IMR-90 (cell line): ENCODE measurements at regions not wholly inside any gene's neighbourhood (a gene's known extent, or its start where the extent isn't known, plus 50 kb on each side); places are given as distances from the start of the nearest gene placed in this dataset.

Experiments
- ATAC-seq: fragments of 200-7000 bp; cut with Tn5 transposase; 2 replicates; pipeline ENCODE4 v1.9.1; 2020; ENCODE audit warnings: low read depth, mild to moderate bottlenecking, moderate library complexity
- BruUV-seq: library from RNA; stranded (reverse); fragments of 400-500 nt; replicated peaks from 2 replicates; lab custom pipeline; 2021; lab: Mats Ljungman, UMichigan
- CTCF ChIA-PET: fragments of 300-600 bp; formaldehyde crosslinking; extraction: SDS; loops from one replicate; lab custom pipeline; 2021; ENCODE audit warnings: antibody characterized with exemption; lab: Yijun Ruan, JAX
- POLR2A ChIA-PET: fragments of 300-600 bp; sonication (Branson Sonifier 250); formaldehyde crosslinking; loops from one replicate; lab custom pipeline; 2022; ENCODE audit warnings: antibody characterized with exemption; ENCODE audit not compliant: unreplicated experiment; lab: Charles Lee
- DNase-seq: peaks from one replicate; pipeline ENCODE4 v3.0.0; 2013
- H2AFZ ChIP-seq: replicated peaks from 2 replicates; pipeline ENCODE3; 2013; ENCODE audit warnings: low read length, mild to moderate bottlenecking; ENCODE audit not compliant: poor library complexity
- H2AK5ac ChIP-seq: 2 replicates; pipeline ENCODE4 v1.6.1; 2013; ENCODE audit warnings: low read depth, low read length, inconsistent platforms
- H2AK9ac ChIP-seq: replicated peaks from 2 replicates; pipeline ENCODE3; 2013; ENCODE audit warnings: mild to moderate bottlenecking, low read depth, low read length, moderate library complexity; ENCODE audit not compliant: poor library complexity
- H2BK120ac ChIP-seq: 2 replicates; pipeline ENCODE4 v1.6.1; 2013; ENCODE audit warnings: low read depth, low read length, inconsistent platforms
- H2BK15ac ChIP-seq: 3 replicates; pipeline ENCODE4 v1.6.1; 2013; ENCODE audit warnings: low read depth, low read length, inconsistent platforms
- H2BK20ac ChIP-seq: 2 replicates; pipeline ENCODE4 v1.6.1; 2013; ENCODE audit warnings: low read depth, mild to moderate bottlenecking, inconsistent platforms, low read length, moderate library complexity
- H2BK5ac ChIP-seq: 2 replicates; pipeline ENCODE4 v1.6.1; 2013; ENCODE audit warnings: mild to moderate bottlenecking, low read depth, low read length, inconsistent platforms; ENCODE audit not compliant: poor library complexity, severe bottlenecking
- H3K14ac ChIP-seq: replicated peaks from 2 replicates; pipeline ENCODE4 v1.6.1; 2013; ENCODE audit warnings: low read depth, low read length, inconsistent platforms
- H3K18ac ChIP-seq: 2 replicates; pipeline ENCODE4 v1.6.1; 2013; ENCODE audit warnings: low read depth, low read length, control low read depth
- H3K23ac ChIP-seq: 2 replicates; pipeline ENCODE4 v1.6.1; 2013; ENCODE audit warnings: low read depth, low read length, inconsistent platforms
- H3K27ac ChIP-seq: 2 replicates; pipeline ENCODE4 v1.5.1; 2013; ENCODE audit warnings: mild to moderate bottlenecking, control low read depth, low read length; ENCODE audit not compliant: insufficient read depth
- H3K27me3 ChIP-seq: 2 replicates; pipeline ENCODE4 v1.6.1; 2013; ENCODE audit warnings: low read length; ENCODE audit not compliant: control insufficient read depth, insufficient read depth
- H3K36me3 ChIP-seq: 2 replicates; pipeline ENCODE4 v1.6.1; 2013; ENCODE audit warnings: low read length, mixed read lengths; ENCODE audit not compliant: control insufficient read depth, insufficient read depth
- H3K4ac ChIP-seq: 2 replicates; pipeline ENCODE4 v1.6.1; 2013; ENCODE audit warnings: low read depth, low read length, inconsistent platforms
- H3K4me1 ChIP-seq: 2 replicates; pipeline ENCODE4 v1.6.1; 2013; ENCODE audit warnings: low read length, mixed read lengths; ENCODE audit not compliant: control insufficient read depth, insufficient read depth
- H3K4me2 ChIP-seq: 2 replicates; pipeline ENCODE4 v1.6.1; 2013; ENCODE audit warnings: low read depth, mild to moderate bottlenecking, control low read depth, low read length, moderate library complexity
- H3K4me3 ChIP-seq: 2 replicates; pipeline ENCODE4 v1.5.1; 2013; ENCODE audit warnings: low read depth, mild to moderate bottlenecking, control low read depth, low read length, moderate library complexity; ENCODE audit not compliant: insufficient read depth
- H3K56ac ChIP-seq: 2 replicates; pipeline ENCODE4 v1.6.1; 2013; ENCODE audit warnings: low read length, inconsistent platforms; ENCODE audit not compliant: insufficient read depth; ENCODE audit errors: extremely low read depth
- H3K79me1 ChIP-seq, 2 experiments: 2 replicates each; pipeline ENCODE4 v1.6.1; 2013; ENCODE audit warnings: low read length in 2 of 2, inconsistent platforms in 1 of 2, low read depth in 1 of 2
- H3K9ac ChIP-seq: 2 replicates; pipeline ENCODE4 v1.6.1; 2013; ENCODE audit warnings: low read depth, low read length, control low read depth
- H3K9me1 ChIP-seq: 2 replicates; pipeline ENCODE4 v1.6.1; 2013; ENCODE audit warnings: low read length, inconsistent platforms; ENCODE audit not compliant: insufficient read depth
- H3K9me3 ChIP-seq: 2 replicates; pipeline ENCODE4 v1.6.1; 2013; ENCODE audit warnings: low read length; ENCODE audit not compliant: control insufficient read depth, insufficient read depth
- H4K20me1 ChIP-seq: 2 replicates; pipeline ENCODE4 v1.6.1; 2013; ENCODE audit warnings: low read length, inconsistent platforms; ENCODE audit not compliant: insufficient read depth
- H4K5ac ChIP-seq: 2 replicates; pipeline ENCODE4 v1.6.1; 2013; ENCODE audit warnings: mild to moderate bottlenecking, low read depth, low read length, control low read depth
- H4K8ac ChIP-seq, 2 experiments: 2 replicates each; pipeline ENCODE4 v1.6.1; 2013; ENCODE audit warnings: low read depth in 2 of 2, low read length in 2 of 2, control low read depth in 1 of 2, inconsistent platforms in 1 of 2
- H4K91ac ChIP-seq: 2 replicates; pipeline ENCODE4 v1.6.1; 2013; ENCODE audit warnings: low read depth, low read length, inconsistent platforms; ENCODE audit not compliant: insufficient read depth
- CEBPB ChIP-seq: IDR thresholded peaks from 2 replicates; pipeline ENCODE4 v1.6.1; 2012; ENCODE audit warnings: low read depth, low read length, improper control_type of control experiment
- CHD1 ChIP-seq: IDR thresholded peaks from 2 replicates; pipeline ENCODE4 v1.6.1; 2012; ENCODE audit warnings: low read depth, low read length, improper control_type of control experiment
- FOS ChIP-seq: fragments of 150-350 bp; IDR thresholded peaks from 2 replicates; pipeline ENCODE4 v1.6.1; 2016; ENCODE audit warnings: low read depth, low read length
- MAZ ChIP-seq: IDR thresholded peaks from 2 replicates; pipeline ENCODE4 v1.6.1; 2012; ENCODE audit warnings: low read depth, mild to moderate bottlenecking, low read length, improper control_type of control experiment, moderate library complexity, borderline replicate concordance
- MXI1 ChIP-seq: IDR thresholded peaks from 2 replicates; pipeline ENCODE4 v1.6.1; 2012; ENCODE audit warnings: low read depth, mild to moderate bottlenecking, low read length, moderate library complexity, borderline replicate concordance
- NFE2L2 ChIP-seq: fragments of 150-350 bp; IDR thresholded peaks from 2 replicates; pipeline ENCODE4 v1.6.1; 2016; ENCODE audit warnings: low read depth, mild to moderate bottlenecking, low read length
- POLR2A ChIP-seq: IDR thresholded peaks from 2 replicates; pipeline ENCODE4 v1.6.1; 2012; ENCODE audit warnings: mild to moderate bottlenecking, low read depth, low read length
- RAD21 ChIP-seq: IDR thresholded peaks from 2 replicates; pipeline ENCODE4 v1.6.1; 2012; ENCODE audit warnings: low read length, improper control_type of control experiment
- RCOR1 ChIP-seq: IDR thresholded peaks from 2 replicates; pipeline ENCODE4 v1.6.1; 2012; ENCODE audit warnings: mild to moderate bottlenecking, low read length, improper control_type of control experiment; ENCODE audit not compliant: insufficient replicate concordance
- RFX5 ChIP-seq: IDR thresholded peaks from 2 replicates; pipeline ENCODE4 v1.8.0; 2012; ENCODE audit warnings: low read depth, mild to moderate bottlenecking, low read length, moderate library complexity
- SMC3 ChIP-seq: fragments of 150-350 bp; IDR thresholded peaks from 2 replicates; pipeline ENCODE4 v1.6.1; 2016; ENCODE audit warnings: low read depth, mild to moderate bottlenecking, antibody characterized with exemption, low read length, moderate library complexity
- WGBS, 2 experiments: methylation state at CpG; one replicate each; pipeline versions ENCODE4 v1.1.5 to v1.1.7; 2013; ENCODE audit warnings: missing lambda C conversion rate in 2 of 2; ENCODE audit not compliant: insufficient read length in 1 of 2; ENCODE audit errors: extremely low coverage in 2 of 2; 5-methylcytosine and 5-hydroxymethylcytosine counted together
- dilution Hi-C: fragments of 300-500 bp; cut with HindIII; formaldehyde crosslinking; loops from one replicate; pipeline ENCODE4 v1.14.3; 2018; ENCODE audit warnings: low sequenced_read_pairs; ENCODE audit not compliant: unreplicated experiment
- in situ Hi-C: fragments of 300-500 bp; cut with MboI; formaldehyde crosslinking; loops from 3 replicates; pipeline ENCODE4 v1.14.3; 2019; ENCODE audit warnings: low sequenced_read_pairs, inconsistent platforms, mixed read lengths
- intact Hi-C: fragments of 100-400 bp; cut with micrococcal nuclease; formaldehyde crosslinking; loops from 2 replicates; pipeline ENCODE4 v1.10.0; 2022
- TF ChIP-seq, protein P1 (sequence below): fragments of 150-350 bp; IDR thresholded peaks from 2 replicates; pipeline ENCODE4 v1.6.1; 2017; ENCODE audit warnings: mild to moderate bottlenecking, antibody characterized with exemption, low read length, low read depth
- TF ChIP-seq, protein P2 (sequence below): conservative IDR thresholded peaks from 2 replicates; pipeline ENCODE4 v1.5.1; 2012; ENCODE audit warnings: mild to moderate bottlenecking, low read depth, low read length, improper control_type of control experiment
- TF ChIP-seq, protein P3 (sequence below): fragments of 150-350 bp; IDR thresholded peaks from 2 replicates; pipeline ENCODE4 v1.6.1; 2016; ENCODE audit warnings: low read depth, mild to moderate bottlenecking, low read length, moderate library complexity, borderline replicate concordance

DNA sequence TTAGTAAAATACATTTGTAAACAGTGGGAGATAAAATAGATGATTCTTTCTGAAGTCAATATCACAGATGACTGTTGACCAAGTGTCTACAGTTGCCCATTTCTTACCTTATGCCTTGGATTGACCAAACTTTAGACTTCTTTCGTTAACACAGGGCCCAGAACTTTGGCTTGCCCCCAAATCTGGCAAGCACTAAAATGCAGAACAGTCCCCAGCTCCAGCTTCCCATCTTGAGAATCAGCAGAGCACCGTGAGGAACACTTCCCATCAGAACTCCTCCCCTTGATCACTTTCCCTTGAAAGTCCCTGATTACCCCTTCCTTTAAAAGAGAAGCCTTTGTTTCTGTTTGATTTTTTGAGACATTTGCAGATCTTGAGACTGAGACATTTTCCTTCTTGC lies 1039.9 kb downstream of the TLE1 start:
- H3K9me3 ChIP-seq = no peaks in the 10 kb centered on the region
- no peak for ATAC-seq
- no peak overlapping the region for H3K9ac ChIP-seq
- H3K79me1 ChIP-seq = no peaks in the 10 kb centered on the region
- 0 out of 2 replicates have a peak overlapping the region, but pooled peaks have one; percentile 7 for H3K14ac ChIP-seq
- dilution Hi-C loops (no loop called here), intact Hi-C loops (no loop called here), in situ Hi-C loops (no loop called here)
- H3K23ac ChIP-seq = no peak overlapping the region
- peak overlapping the region; percentile 45; the same call in 1 of the 2 replicates for H3K27ac ChIP-seq
- H2AFZ ChIP-seq = no peak overlapping the region
- no peaks in the 10 kb centered on the region for H3K27me3 ChIP-seq
- ChIA-PET POLR2A (no interaction called here), CTCF (no interaction called here)
- no TSS peak for BruUV-seq
- H3K4me1 ChIP-seq = peaks cover 3% of the 10 kb centered on the region
- H4K91ac ChIP-seq = no peak overlapping the region
- no peaks in the 10 kb centered on the region for H3K36me3 ChIP-seq
- no peak overlapping the region for H2AK9ac ChIP-seq
- H2BK5ac ChIP-seq = peak overlapping the region; percentile 37
- H2BK20ac ChIP-seq = peak overlapping the region; percentile 13
- H3K4me2 ChIP-seq = no peak overlapping the region
- peak overlapping the region; percentile 22 for H3K4ac ChIP-seq
- no peak overlapping the region for H2AK5ac ChIP-seq
- H3K56ac ChIP-seq = no peak overlapping the region
- WGBS, 2 experiments = 83% methylated on average over 1 of the region's 2 CpGs; no CpG with 5 or more reads in 1 of the 2 experiments
- H3K4me3 ChIP-seq = no peak overlapping the region
- no peak for DNase-seq
- no peaks in the 10 kb centered on the region for H4K20me1 ChIP-seq
- H3K9me1 ChIP-seq = no peaks in the 10 kb centered on the region
- no peak overlapping the region; the same call in 2 of the 3 replicates for H2BK15ac ChIP-seq
- no peak overlapping the region for H2BK120ac ChIP-seq
- TF ChIP-seq FOS = no peak
- TF ChIP-seq RFX5 = no peak
- TF ChIP-seq POLR2A = no peak
- TF ChIP-seq SMC3 = no peak
- TF ChIP-seq MXI1 = no peak
- TF ChIP-seq, protein P1, sequence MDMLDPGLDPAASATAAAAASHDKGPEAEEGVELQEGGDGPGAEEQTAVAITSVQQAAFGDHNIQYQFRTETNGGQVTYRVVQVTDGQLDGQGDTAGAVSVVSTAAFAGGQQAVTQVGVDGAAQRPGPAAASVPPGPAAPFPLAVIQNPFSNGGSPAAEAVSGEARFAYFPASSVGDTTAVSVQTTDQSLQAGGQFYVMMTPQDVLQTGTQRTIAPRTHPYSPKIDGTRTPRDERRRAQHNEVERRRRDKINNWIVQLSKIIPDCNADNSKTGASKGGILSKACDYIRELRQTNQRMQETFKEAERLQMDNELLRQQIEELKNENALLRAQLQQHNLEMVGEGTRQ = no peak
- TF ChIP-seq, protein P2, sequence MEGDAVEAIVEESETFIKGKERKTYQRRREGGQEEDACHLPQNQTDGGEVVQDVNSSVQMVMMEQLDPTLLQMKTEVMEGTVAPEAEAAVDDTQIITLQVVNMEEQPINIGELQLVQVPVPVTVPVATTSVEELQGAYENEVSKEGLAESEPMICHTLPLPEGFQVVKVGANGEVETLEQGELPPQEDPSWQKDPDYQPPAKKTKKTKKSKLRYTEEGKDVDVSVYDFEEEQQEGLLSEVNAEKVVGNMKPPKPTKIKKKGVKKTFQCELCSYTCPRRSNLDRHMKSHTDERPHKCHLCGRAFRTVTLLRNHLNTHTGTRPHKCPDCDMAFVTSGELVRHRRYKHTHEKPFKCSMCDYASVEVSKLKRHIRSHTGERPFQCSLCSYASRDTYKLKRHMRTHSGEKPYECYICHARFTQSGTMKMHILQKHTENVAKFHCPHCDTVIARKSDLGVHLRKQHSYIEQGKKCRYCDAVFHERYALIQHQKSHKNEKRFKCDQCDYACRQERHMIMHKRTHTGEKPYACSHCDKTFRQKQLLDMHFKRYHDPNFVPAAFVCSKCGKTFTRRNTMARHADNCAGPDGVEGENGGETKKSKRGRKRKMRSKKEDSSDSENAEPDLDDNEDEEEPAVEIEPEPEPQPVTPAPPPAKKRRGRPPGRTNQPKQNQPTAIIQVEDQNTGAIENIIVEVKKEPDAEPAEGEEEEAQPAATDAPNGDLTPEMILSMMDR = no peak
- no peak for TF ChIP-seq CHD1
- TF ChIP-seq RCOR1 = no peak
- no peak for TF ChIP-seq RAD21
- TF ChIP-seq MAZ = no peak
- TF ChIP-seq NFE2L2 = no peak
- TF ChIP-seq CEBPB = no peak
- TF ChIP-seq, protein P3, sequence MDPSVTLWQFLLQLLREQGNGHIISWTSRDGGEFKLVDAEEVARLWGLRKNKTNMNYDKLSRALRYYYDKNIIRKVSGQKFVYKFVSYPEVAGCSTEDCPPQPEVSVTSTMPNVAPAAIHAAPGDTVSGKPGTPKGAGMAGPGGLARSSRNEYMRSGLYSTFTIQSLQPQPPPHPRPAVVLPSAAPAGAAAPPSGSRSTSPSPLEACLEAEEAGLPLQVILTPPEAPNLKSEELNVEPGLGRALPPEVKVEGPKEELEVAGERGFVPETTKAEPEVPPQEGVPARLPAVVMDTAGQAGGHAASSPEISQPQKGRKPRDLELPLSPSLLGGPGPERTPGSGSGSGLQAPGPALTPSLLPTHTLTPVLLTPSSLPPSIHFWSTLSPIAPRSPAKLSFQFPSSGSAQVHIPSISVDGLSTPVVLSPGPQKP = no peak
- no peak overlapping the region for H4K8ac ChIP-seq
- peak overlapping the region; percentile 29 for H3K18ac ChIP-seq
- H4K5ac ChIP-seq = 0 out of 2 replicates have a peak overlapping the region, but pooled peaks have one; percentile 13
